Body of pancreas (tissue), 4 donors: ENCODE measurements at regions not wholly inside any gene's neighbourhood (a gene's known extent, or its start where the extent isn't known, plus 50 kb on each side); places are given as distances from the start of the nearest gene placed in this dataset.
A peak's percentile ranks its signal among the peaks of the same experiment; 100 is the strongest.
"Not testable (repeated sequence)": the region's sequence is repeated elsewhere in the genome, so short reads cannot be mapped to it uniquely, and the experiment has no call there.

Source experiments
- ATAC-seq: fragments of 150-250 bp; one replicate; pipeline ENCODE4 v1.9.1; 2016
- DNase-seq, 4 donors: peaks; one replicate each; pipeline ENCODE4 v3.0.0-alpha.2; 2019
- H3K27ac ChIP-seq, 4 donors: fragments of 200-600 bp; sonication (generic); 1 replicate in 3 of 4; 2 replicates in 1 of 4; pipeline versions ENCODE4 v1.5.1 to v1.6.1; 2016 to 2019; ENCODE audit warnings: mild to moderate bottlenecking in 1 of 4, mixed read lengths in 1 of 4, moderate library complexity in 1 of 4
- H3K27me3 ChIP-seq, 2 donors: fragments of 200-600 bp; sonication (generic); one replicate each; pipeline ENCODE4 v1.6.0; 2016; ENCODE audit warnings: mild to moderate bottlenecking in 1 of 2
- H3K36me3 ChIP-seq, 2 donors: fragments of 200-600 bp; sonication (generic); replicated peaks in 1 of 2; 2 replicates each; pipeline ENCODE4 v1.5.1; 2016; ENCODE audit warnings: low read depth in 2 of 2; ENCODE audit not compliant: insufficient read depth in 1 of 2
- H3K4me1 ChIP-seq: fragments of 200-600 bp; sonication (generic); one replicate; pipeline ENCODE4 v1.6.0; 2016
- H3K4me3 ChIP-seq, 2 donors: fragments of 200-600 bp; sonication (generic); 1 replicate in 1 of 2; 2 replicates in 1 of 2; pipeline ENCODE4 v1.5.1; 2016 to 2019
- H3K9me3 ChIP-seq, 3 donors: fragments of 200-600 bp; sonication (generic); 1 replicate in 2 of 3; 2 replicates in 1 of 3; pipeline ENCODE4 v1.5.1; 2016
- POLR2A ChIP-seq, 3 donors: fragments of 450-650 bp; IDR thresholded peaks; one replicate each; pipeline ENCODE4 v1.6.1; 2016; ENCODE audit warnings: antibody characterized with exemption in 3 of 3, mild to moderate bottlenecking in 2 of 3
- WGBS, 2 donors: methylation state at CpG; one replicate each; pipeline ENCODE4 v1.1.5; 2017; 5-methylcytosine and 5-hydroxymethylcytosine counted together
- intact Hi-C: fragments of 100-400 bp; cut with DNase I; formaldehyde crosslinking; loops from one replicate; pipeline ENCODE4 v1.15.1; 2023
- TF ChIP-seq, protein P1 (sequence below), 7 experiments: fragments of 450-650 bp in 4 of 7; fragments of 200-600 bp in 3 of 7; sonication (generic) in 3 of 7; IDR thresholded peaks; one replicate each; pipeline ENCODE4 v1.5.1; 2016 to 2019; ENCODE audit warnings: antibody characterized with exemption in 7 of 7

DNA sequence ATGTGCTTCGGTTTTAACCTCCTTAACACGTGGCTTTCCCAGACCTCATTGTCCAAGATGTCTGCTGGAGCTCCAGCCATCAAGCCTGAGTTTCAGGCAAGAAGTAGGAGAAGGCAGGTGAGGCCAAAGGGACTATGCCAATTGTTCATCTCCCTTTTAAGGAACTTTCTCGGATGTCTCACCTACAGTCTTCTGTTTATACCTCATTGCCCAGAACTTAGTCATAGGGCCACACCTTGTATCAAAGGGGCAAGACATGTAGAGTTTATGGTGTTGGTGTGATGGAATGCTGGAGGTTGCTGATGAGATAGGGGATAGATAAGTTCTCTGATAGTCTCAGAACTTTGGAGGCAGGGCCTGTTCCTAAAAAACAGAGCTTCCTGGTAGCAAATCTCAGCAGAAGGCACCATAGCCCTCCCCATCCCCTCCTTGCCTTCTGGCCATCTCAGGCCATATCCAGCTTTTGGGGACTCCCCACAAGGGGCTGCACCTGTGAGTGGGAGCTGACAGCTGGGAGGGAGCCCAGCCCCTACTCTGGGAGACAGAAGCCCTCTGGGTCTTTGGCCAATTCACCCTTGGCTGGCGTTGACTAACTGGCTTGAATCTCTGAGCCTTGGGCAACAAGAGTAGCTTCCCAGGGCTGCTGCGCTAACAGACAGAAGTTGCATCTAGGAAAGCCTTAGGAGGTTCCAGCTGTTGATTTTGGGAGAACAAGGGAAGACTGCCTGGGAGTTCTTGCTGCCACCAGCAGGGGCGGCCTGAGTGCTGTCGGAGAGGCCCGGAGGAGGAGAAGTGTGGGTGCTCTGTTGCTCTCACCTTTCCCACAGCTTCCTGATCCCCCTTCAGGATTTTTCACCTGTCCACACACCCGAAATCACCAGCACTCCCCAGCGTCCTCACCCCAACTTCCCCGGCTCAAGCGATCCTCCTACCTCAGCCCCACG is 149.8 kb upstream of the THY1 start:
- TF ChIP-seq, protein P1, sequence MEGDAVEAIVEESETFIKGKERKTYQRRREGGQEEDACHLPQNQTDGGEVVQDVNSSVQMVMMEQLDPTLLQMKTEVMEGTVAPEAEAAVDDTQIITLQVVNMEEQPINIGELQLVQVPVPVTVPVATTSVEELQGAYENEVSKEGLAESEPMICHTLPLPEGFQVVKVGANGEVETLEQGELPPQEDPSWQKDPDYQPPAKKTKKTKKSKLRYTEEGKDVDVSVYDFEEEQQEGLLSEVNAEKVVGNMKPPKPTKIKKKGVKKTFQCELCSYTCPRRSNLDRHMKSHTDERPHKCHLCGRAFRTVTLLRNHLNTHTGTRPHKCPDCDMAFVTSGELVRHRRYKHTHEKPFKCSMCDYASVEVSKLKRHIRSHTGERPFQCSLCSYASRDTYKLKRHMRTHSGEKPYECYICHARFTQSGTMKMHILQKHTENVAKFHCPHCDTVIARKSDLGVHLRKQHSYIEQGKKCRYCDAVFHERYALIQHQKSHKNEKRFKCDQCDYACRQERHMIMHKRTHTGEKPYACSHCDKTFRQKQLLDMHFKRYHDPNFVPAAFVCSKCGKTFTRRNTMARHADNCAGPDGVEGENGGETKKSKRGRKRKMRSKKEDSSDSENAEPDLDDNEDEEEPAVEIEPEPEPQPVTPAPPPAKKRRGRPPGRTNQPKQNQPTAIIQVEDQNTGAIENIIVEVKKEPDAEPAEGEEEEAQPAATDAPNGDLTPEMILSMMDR (IDR thresholded peaks at IDR 0.05) = no peak
- TF ChIP-seq POLR2A (IDR thresholded peaks at IDR 0.05) = no peak
- H3K27ac ChIP-seq = no peak overlapping the region
- DNase-seq = no peak

DNA sequence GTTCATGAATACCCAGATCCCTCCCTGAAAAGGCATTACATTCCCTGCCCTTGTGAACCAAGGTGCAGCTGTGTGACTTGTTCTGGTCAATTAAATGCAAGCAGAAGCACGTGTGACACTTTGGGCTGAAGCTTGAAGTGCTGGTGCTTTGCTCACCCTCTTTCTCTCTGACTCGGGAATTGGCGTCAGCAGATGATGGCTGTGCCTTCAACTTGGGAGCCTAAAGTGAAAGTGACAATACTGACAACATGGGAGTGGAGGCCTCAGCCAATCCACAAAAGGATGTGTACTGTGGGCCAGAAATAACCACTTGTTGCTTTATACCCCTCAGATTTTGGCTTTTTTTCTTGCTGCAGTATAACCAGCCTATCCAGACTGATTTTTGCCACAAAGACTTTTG is 148.3 kb upstream of the THY1 start:
- WGBS, 2 donors = 50 to 75% methylated on average over 3 of the region's 3 CpGs
- DNase-seq = no peak
- intact Hi-C loops = no loop called here

More for the DNA sequence above, 149.8 kb upstream of the THY1 start:
- intact Hi-C loops = no loop called here
- Histone ChIP-seq H3K36me3 (no peaks in the 10 kb centered on the region), H3K27me3 (no peaks in the 10 kb centered on the region), H3K4me3 (no peak overlapping the region), H3K9me3 (no peaks in the 10 kb centered on the region), H3K4me1 (no peaks in the 10 kb centered on the region)
- ATAC-seq = no peak
- WGBS, 2 donors = 82 to 87% methylated on average over 13 of the region's 13 CpGs

DNA sequence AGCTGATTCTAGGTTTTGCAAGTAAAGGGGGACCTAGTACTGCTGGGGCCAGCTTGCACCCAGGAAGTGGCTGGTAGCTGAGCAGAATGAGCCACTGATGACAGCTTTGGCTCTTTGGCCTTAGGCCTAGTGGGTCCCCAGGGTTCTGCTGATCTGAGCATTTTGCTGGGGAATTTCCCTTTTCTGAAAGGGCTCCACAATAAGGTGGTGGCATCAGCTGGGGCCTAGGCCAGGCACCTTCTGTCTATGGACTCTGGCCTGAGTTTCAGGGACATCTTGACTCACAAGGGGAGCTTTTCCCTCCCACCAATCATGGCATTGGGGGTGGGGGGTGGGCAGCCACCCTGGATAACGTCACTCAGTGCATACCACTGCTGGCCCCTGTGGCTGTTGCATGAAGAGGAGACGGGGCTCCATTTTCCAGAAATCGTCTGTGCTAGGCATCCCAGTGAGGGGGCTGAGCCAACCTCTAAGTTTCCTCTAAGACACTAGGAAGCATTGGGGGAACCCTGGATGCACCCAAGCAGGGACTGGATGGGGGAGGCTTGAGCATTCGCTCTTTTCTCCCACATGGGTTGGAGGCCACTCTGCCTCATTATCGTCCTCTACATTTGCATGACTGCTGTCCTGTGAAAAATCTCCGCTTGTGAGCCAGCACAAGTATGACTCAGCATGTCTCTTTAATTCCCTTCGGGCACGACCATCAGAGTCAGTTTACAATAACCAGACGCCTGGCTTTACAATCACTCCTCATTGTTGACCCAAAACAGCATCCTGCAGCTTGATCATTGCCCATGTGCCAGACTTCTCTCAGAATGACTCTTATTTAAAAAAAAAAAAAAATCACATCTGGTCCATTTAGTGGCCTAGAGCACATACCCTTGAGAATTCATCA is 145.0 kb upstream of the THY1 start:
- WGBS, 2 donors = 59 to 71% methylated on average over 7 of the region's 9 CpGs
- DNase-seq = peak in 3 of 4 donors; percentile 14 to 52 (median 15)
- TF ChIP-seq, protein P1 (IDR thresholded peaks at IDR 0.05) = no peak
- no peak for TF ChIP-seq POLR2A (IDR thresholded peaks at IDR 0.05)
- Histone ChIP-seq H3K36me3 (no peaks in the 10 kb centered on the region), H3K27ac (no peak overlapping the region), H3K4me3 (no peak overlapping the region), H3K4me1 (no peaks in the 10 kb centered on the region), H3K9me3 (no peaks in the 10 kb centered on the region), H3K27me3 (no peaks in the 10 kb centered on the region)
- intact Hi-C loops = no loop called here
- ATAC-seq = peak; percentile 50

More for the DNA sequence above, 148.3 kb upstream of the THY1 start:
- no peaks in the 10 kb centered on the region for H3K27me3 ChIP-seq
- no peak overlapping the region for H3K27ac ChIP-seq
- H3K4me3 ChIP-seq = no peak overlapping the region
- no peaks in the 10 kb centered on the region for H3K4me1 ChIP-seq
- H3K36me3 ChIP-seq = no peaks in the 10 kb centered on the region
- no peaks in the 10 kb centered on the region for H3K9me3 ChIP-seq
- no peak for ATAC-seq
- TF ChIP-seq POLR2A (IDR thresholded peaks at IDR 0.05) = no peak
- TF ChIP-seq, protein P1 (IDR thresholded peaks at IDR 0.05) = no peak

DNA sequence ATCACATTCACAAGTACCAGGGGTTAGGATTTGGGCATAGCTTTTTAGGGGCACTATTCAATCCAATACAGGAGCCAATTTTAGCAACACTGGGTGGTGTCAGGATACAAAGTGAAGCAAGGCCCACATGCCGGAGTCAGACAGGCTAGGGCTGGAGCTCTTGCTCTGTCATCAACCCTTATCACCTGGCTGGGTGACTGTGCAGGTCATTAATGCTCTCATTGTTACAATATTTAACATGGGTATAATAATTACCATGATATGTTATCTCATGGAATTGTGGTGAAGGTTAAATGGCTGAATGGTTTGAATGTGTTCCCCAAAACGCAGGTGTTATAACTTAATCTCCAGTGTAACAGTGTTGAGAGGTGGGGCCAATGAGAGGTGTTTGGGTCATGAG is 143.3 kb upstream of the THY1 start:
- WGBS, 2 donors = 18 to 45% methylated on average over 2 of the region's 2 CpGs
- H3K9me3 ChIP-seq = no peaks in the 10 kb centered on the region
- H3K4me1 ChIP-seq = no peaks in the 10 kb centered on the region
- TF ChIP-seq, protein P1 (IDR thresholded peaks at IDR 0.05) = no peak
- TF ChIP-seq POLR2A (IDR thresholded peaks at IDR 0.05) = no peak
- no peak overlapping the region for H3K4me3 ChIP-seq
- DNase-seq = peak in 1 of 4 donors; percentile 19
- intact Hi-C loops = no loop called here
- ATAC-seq = peak; percentile 30
- no peak overlapping the region for H3K27ac ChIP-seq
- H3K27me3 ChIP-seq = no peaks in the 10 kb centered on the region
- H3K36me3 ChIP-seq = no peaks in the 10 kb centered on the region

DNA sequence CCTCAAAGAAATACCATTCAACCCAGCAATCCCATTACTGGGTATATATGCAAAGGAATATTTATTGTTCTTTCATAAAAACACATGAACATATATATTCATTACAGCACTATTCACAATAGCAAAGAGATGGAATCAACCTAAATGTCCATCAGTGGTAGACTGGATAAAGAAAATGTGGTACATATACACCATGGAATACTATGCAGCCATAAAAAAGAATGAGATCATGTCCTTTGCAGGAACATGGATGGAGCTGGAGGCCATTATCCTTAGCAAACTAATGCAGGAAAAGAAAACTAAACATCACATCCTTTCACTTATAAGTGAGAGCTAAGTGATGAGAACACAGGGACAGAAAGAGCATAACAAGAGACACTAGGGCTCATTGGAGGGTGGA is 142.7 kb upstream of the THY1 start:
- intact Hi-C loops, ATAC-seq, DNase-seq: not testable (repeated sequence)

More for the DNA sequence above, 142.7 kb upstream of the THY1 start:
- not testable (repeated sequence) for H3K4me3 ChIP-seq, H3K4me1 ChIP-seq, H3K36me3 ChIP-seq, H3K27ac ChIP-seq, H3K27me3 ChIP-seq, H3K9me3 ChIP-seq
